ENCODE measurements at regions not wholly inside any gene's neighbourhood (a gene's known extent, or its start where the extent isn't known, plus 50 kb on each side); places are given as distances from the start of the nearest gene placed in this dataset.
"Not testable (repeated sequence)": the region's sequence is repeated elsewhere in the genome, so short reads cannot be mapped to it uniquely, and the experiment has no call there.

DNA sequence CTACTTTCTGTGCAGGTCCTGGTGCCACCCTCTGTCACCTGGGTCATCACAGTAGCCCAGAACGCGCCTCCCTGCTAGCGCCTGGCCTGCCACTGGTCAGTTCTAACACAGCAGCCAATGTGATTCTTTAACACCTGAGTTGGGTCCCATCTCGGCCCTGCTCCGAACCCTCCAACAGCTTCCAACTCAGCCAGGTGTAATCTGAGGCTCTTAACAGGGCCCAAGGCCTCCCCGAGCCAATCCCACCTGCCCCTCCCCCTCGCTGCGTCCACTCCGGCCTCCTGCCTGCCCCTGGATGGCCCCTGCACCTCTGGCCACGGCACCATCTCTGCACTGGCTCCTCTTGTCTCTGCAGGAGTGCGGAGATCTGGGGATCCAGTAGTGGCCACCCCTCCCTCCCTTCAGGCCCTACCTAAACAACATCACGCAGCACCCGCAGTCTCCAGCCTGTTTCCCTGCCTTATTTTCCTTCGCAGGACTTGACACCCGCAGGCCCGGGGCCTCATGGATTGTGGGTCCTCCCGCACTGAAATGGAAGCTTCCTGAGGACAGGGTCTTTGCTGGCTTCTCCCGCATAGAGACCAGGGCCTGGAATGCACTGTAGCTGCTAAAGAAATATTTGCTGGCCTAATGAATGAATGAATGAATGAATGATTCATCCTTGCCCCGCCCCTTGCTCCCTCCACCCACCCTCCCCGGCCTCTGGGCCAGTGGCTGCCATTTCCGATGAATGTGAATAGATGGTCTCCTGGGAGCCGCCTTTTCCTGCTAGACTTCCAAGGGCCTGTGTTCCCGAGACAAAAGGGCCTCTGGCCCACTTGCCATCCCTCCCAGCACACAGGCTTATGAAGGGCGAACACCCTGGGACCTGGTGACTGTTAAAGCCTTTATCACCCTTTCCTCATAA is 174.8 kb upstream of the FOXF1 start:
- DNase-seq (ENCODE audit: low spot score), result no peak

GRCh38 chr16:86337138-86337537 is 173.2 kb upstream of the FOXF1 start:
- DNase-seq (ENCODE audit: low spot score), result no peak

DNA sequence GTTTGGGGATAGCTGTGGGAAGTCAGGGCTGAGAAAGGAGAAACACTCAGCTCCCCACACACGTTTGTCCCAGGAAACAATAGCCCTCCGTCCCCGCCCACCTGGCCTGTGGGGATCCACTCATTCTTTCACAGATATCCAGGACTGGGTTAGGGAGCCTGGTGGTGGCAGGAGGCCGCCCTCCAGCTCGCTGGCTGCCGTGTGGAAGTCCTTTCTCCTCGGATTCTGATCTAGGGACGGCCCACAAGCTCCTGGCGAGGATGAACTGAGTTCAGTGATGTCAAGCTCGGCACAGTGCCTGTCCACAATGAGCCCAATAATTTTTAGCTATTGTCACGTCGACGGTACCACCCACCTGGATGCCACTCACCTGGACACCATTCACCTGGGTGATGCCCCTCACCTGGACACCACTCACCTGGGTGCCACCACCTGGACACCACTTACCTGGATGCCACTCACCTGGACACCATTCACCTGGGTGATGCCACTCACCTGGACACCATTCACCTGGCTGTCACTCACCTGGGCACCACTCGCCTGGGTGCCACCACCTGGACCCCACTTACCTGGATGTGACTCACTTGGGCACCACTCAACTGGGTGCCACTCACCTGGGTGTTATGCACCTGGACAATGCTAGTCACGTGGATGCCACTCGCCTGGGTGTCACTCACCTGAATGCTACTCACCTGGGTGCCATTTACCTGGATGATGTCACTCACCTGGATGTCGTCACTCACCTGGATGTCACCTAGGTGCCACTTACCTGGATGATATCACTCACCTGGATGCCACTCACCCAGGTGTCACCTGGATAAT is 172.5 kb upstream of the FOXF1 start:
- no peak for DNase-seq (ENCODE audit: low spot score)

GRCh38 chr16:86338403-86339115 is 171.8 kb upstream of the FOXF1 start:
- DNase-seq (ENCODE audit: low spot score), result no peak

DNA sequence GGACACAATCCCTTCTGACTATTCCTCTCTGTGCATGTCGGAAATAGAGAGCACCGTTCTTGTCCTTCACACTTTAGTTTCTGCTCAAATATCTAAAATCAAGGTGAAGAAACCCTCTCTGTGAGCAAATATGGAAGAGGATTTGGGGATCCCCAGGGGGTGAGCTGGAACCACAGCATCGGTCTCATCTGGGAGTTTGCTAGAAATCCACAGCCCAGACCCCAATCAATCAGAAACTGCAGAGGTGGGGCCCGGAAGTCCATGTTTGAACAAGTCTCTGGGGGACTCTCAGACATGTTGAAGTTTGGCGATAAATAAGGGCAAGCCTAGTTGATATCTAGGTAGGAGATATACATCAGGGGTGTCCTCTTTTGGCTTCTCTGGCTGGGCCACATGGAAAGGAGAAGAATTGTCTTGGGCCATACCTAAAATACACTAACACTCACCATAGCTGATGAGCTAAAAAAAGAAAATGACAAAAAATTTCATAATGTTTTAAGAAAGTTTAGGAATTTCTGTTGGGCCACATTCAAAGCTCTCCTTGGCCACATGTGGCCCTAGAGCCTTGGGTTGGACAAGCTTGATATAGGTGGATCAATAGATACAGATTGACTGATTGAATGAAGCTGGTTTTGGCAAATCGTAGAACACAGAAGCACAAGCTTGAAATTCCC is 168.0 kb upstream of the FOXF1 start:
- no peak for DNase-seq (ENCODE audit: low spot score)

DNA sequence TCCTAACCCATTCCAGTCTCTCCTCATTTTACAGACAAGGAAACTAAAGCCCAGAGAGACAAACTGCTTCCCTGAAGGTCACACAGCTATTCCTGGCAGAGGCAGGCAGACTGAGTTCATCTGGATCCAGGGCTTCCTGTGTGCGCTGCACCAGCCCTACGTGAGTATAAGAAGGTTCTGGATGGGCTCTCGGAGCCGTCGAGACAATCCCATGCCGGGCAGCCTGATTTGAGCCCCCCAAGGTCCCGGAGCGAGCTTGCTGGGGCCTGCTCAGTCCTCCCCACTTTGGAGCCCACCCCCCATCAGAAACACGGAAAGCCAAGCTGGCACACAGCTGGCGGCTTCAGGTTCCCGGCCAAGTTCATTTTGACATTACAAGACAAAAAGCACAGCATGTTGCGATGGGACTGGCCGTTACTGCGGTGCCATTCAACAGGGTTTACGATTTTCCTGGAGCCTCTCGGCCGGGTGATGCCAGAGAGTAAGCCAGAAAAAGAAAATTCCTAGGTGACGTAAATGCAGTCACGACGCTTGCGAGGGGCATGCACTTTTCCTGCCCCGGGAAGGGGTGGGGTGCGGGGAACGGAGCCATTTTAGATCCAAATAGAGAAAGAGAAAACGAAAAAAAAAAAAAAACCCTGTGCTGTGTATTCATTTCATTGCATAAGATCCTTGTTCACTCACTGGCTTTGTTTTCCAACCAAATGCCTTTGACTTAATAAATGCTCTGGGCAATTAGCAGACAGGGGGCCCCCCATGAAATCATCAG is 167.1 kb upstream of the FOXF1 start:
- no peak for DNase-seq (ENCODE audit: low spot score)

DNA sequence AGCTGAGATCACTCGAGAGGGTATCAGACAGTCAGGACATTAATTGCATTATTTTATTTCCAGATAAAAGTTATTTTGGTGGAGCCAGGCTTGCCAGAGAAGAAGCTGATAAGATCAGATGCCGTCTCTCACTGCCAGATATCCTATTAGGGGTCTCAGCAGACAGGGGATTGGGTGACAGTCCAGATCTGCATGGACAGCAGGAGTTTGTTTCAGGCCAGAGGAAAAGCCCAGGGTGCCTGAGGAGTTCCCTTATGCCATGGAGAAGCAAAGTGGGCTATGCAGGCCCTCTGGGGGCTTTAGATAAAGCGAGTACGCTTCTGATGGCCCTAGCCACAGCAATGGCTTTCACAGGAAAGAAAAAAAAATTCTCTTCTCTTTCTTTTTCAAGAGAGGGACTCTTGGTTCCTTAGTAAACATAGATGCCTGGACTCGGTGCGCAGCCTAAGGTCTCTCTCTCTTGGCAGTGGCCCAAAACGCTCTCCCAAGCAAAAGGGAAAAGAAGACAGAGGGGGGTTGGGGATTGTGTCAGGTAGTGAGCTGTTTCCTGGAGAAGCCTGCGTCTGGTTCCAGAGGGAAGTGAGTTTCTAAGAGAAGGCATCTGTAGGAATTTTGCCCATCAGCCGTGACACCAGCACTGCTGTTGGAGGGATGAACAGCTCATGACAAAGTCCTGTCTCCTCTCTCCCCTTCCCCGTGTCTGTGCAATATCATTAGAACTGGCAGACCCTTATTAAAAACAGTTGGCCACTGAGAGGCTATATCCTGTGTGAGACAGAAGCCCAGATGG is 166.3 kb upstream of the FOXF1 start:
- DNase-seq (ENCODE audit: low spot score), result no peak

GRCh38 chr16:86344586-86344871 is 165.8 kb upstream of the FOXF1 start:
- DNase-seq (ENCODE audit: low spot score), result no peak

DNA sequence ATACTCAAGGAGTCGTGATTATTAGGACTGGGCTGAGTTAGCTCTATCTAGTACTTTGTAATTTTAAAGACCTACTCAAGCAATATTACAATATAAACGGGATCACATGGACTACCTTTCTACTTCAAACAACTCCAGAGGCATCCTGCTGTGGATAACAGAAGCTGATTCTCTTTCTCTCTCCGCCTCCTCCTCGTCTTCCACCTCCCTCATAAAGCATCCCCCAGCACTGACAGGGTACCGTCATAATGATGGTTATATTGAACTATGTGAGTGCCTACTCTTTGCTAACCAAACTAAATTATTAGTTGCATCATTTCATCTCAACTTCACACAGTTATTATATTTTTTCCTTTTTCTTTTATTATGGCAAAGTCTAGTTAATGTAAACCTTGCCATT is 165.4 kb upstream of the FOXF1 start:
- DNase-seq (ENCODE audit: low spot score), result no peak

DNA sequence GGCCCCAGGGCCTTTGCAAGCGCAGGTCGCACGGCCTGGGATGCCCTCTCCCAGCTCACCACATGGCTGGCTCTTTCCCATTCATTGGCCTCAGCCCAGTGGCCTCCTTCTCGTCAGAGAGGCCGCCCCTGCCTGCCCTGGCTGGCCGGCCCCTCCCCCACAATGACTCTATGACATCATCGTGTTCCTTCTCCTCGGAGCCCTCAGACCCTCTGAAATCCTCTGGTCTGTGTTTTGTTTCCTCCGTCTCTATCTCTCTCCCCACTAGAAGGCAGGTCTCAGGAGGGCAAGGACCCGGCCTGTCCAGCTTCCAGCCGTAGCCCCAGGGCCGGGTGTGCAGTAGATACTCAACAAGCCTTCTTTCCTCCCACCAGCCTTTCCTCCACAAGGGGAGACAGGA is 164.8 kb upstream of the FOXF1 start:
- no peak for DNase-seq (ENCODE audit: low spot score)

GRCh38 chr16:86346034-86346433 is 164.3 kb upstream of the FOXF1 start:
- no peak for DNase-seq (ENCODE audit: low spot score)

GRCh38 chr16:86347090-86347489 is 163.2 kb upstream of the FOXF1 start:
- DNase-seq (ENCODE audit: low spot score), result no peak

DNA sequence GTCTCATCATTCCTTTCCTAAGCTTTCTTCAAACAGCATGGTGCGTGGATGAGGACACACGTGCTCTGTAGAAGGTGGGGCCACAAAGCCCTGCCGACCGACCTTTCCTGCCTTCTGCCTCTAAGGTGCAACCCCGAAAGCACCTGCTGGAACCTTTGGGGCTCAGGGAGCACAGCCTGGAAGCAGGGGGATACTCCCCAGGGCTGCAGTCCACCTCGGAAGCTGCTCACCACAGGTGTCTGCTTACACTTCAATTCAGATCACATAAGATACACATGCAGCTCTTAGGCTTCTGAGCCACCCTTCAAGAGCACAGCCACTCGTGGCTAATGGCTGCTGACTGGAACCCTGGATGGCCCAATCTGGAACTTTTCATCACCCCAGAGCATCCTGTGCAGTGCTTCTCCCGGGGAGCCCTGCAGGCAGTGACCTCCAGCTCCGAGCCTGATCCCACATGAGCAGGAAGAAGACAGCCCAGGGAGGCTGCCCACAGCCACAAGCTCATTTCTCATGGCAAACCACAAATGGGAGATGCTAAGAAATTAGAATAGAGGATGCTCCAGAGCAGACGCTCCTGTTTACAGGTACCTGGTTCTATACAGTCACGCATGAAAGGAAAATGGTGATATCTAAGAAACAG is 162.3 kb upstream of the FOXF1 start:
- DNase-seq (ENCODE audit: low spot score), result no peak

DNA sequence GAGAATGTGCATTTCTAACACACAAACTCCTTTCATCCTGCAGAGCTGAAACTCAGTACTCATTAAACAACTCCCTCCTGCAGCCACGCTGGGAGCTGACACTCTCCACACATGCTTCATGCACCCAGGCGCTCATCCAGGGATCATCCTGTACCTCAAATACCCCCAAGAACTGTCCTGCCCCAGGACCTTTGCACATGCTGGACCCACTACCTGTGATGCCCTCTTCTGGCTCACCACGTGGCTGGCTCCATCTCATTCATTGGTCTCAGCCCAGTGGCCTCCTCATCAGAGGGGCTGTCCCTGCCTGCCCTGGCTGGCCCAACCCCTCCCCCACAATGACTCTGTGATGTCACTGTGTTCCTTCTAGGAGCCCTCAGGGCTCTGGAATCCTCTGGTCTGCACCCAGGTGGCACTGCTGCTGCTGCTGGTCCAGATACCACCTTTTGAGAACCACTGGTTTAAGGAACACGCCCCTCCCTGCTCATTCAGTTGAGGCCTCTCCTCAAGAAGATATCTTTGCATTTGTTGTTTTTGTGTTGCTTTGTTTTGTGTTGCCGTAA is 160.9 kb upstream of the FOXF1 start:
- no peak for DNase-seq (ENCODE audit: low spot score)

DNA sequence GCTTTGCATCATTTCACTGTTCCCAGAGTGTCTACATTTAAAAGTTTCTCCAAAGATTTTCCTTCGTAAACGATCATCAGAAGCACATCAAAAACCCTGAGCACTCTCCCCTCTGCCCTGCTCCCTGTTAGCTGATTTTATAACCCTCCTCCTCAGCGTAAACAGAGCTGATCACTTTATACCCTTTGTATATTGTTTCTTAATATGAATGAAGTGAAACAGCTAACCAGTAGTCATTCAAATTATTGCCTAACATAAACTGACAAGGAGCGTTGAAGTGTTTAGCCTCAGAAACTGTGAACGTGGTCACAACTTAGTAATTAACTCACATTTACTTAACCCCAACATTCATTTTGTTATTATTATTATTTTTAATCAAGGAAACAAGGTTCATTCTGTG is 160.0 kb upstream of the FOXF1 start:
- DNase-seq (ENCODE audit: low spot score), result no peak

GRCh38 chr16:86351041-86351784 is 159.1 kb upstream of the FOXF1 start:
- DNase-seq (ENCODE audit: low spot score), result no peak

GRCh38 chr16:86351785-86352139 is 158.6 kb upstream of the FOXF1 start:
- not testable (repeated sequence) for DNase-seq (ENCODE audit: low spot score)

DNA sequence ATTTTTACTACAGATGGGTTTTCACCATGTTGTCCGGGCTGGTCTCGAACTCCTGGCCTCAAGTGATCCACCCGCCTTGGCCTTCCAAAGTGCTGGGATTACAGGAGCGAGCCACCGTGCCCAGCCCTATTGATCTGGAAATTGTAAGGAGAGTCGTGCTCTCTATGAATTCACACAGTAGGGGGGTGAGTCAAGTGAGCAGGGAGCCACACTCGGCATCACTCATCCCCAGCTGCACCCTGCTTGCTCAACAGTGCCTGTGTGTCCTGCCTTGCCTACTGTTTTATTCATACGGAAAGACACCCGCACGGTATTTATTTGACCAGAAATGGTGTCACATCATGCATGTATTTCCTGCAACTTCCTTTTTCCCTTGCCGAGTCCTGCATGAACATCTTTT is 157.2 kb upstream of the FOXF1 start:
- DNase-seq (ENCODE audit: low spot score), result no peak
